ENCODE measurements at regions not wholly inside any gene's neighbourhood (a gene's known extent, or its start where the extent isn't known, plus 50 kb on each side); places are given as distances from the start of the nearest gene placed in this dataset.

GRCh38 chr15:87724330-87724729 is 532.2 kb downstream of the NTRK3 start:
- ATAC-seq, result no peak
- no peak overlapping the region for H3K4me3 ChIP-seq
- no peak for DNase-seq
- TF ChIP-seq CTCF (IDR thresholded peaks at IDR 0.05), result no peak
- no peaks in the 10 kb centered on the region for H3K27me3 ChIP-seq (ENCODE audit: insufficient read depth in 3 of 3, low read length in 2 of 3)
- no peaks in the 10 kb centered on the region for H3K36me3 ChIP-seq (ENCODE audit: insufficient read depth in 1 of 2, low read depth in 1 of 2)
- intact Hi-C loops (cut with DNase I), result no loop called here
- H3K9me3 ChIP-seq, result no peaks in the 10 kb centered on the region
- H3K4me1 ChIP-seq, result no peaks in the 10 kb centered on the region
- no peak overlapping the region for H3K27ac ChIP-seq
- 63 to 81% (median 74%) methylated on average over 7 of the region's 7 CpGs for WGBS, 3 donors

GRCh38 chr15:87722941-87723691 is 533.4 kb downstream of the NTRK3 start:
- WGBS, 3 donors, result 17 to 23% (median 21%) methylated on average over 1 of the region's 1 CpG
- peak; percentile 51 to 67 (median 56) for ATAC-seq
- H3K4me1 ChIP-seq, result no peaks in the 10 kb centered on the region

GRCh38 chr15:87720235-87720634 is 536.3 kb downstream of the NTRK3 start:
- Histone ChIP-seq H3K27ac (no peak overlapping the region), H3K9me3 (no peaks in the 10 kb centered on the region), H3K4me1 (no peaks in the 10 kb centered on the region), H3K27me3 (ENCODE audit: insufficient read depth in 3 of 3, low read length in 2 of 3) (no peaks in the 10 kb centered on the region), H3K36me3 (ENCODE audit: insufficient read depth in 1 of 2, low read depth in 1 of 2) (no peaks in the 10 kb centered on the region), H3K4me3 (no peak overlapping the region)
- no peak for TF ChIP-seq CTCF (IDR thresholded peaks at IDR 0.05)
- DNase-seq (no peak), ATAC-seq (no peak)
- WGBS, 3 donors, result 65 to 79% (median 71%) methylated on average over 3 of the region's 3 CpGs
- intact Hi-C loops (cut with DNase I), result no loop called here

More at GRCh38 chr15:87722941-87723691, 533.4 kb downstream of the NTRK3 start:
- intact Hi-C loops (cut with DNase I), result no loop called here
- Histone ChIP-seq H3K4me3 (no peak overlapping the region), H3K9me3 (no peaks in the 10 kb centered on the region), H3K27me3 (ENCODE audit: insufficient read depth in 3 of 3, low read length in 2 of 3) (no peaks in the 10 kb centered on the region), H3K27ac (no peak overlapping the region), H3K36me3 (ENCODE audit: insufficient read depth in 1 of 2, low read depth in 1 of 2) (no peaks in the 10 kb centered on the region)
- no peak for DNase-seq
- TF ChIP-seq CTCF (IDR thresholded peaks at IDR 0.05), result no peak

GRCh38 chr15:87716422-87716821 is 540.1 kb downstream of the NTRK3 start:
- 68 to 71% (median 69%) methylated on average over 3 of the region's 3 CpGs for WGBS, 3 donors
- no peaks in the 10 kb centered on the region for H3K36me3 ChIP-seq (ENCODE audit: insufficient read depth in 1 of 2, low read depth in 1 of 2)
- intact Hi-C loops (cut with DNase I), result no loop called here
- no peak overlapping the region for H3K4me3 ChIP-seq
- H3K27ac ChIP-seq, result no peak overlapping the region
- H3K27me3 ChIP-seq (ENCODE audit: insufficient read depth in 3 of 3, low read length in 2 of 3), result no peaks in the 10 kb centered on the region
- no peaks in the 10 kb centered on the region for H3K9me3 ChIP-seq
- no peak for TF ChIP-seq CTCF (IDR thresholded peaks at IDR 0.05)
- ATAC-seq (no peak), DNase-seq (no peak)
- no peaks in the 10 kb centered on the region for H3K4me1 ChIP-seq

- TF ChIP-seq CTCF (IDR thresholded peaks at IDR 0.05), result no peak
- Histone ChIP-seq H3K36me3 (ENCODE audit: insufficient read depth in 1 of 2, low read depth in 1 of 2) (no peaks in the 10 kb centered on the region), H3K27me3 (ENCODE audit: insufficient read depth in 3 of 3, low read length in 2 of 3) (no peaks in the 10 kb centered on the region), H3K9me3 (no peaks in the 10 kb centered on the region), H3K27ac (no peak overlapping the region), H3K4me3 (no peak overlapping the region), H3K4me1 (no peaks in the 10 kb centered on the region)
- DNase-seq (no peak), ATAC-seq (peak in 2 of 4 donors; percentile 55 to 69)
- 14 to 34% (median 15%) methylated on average over 1 of the region's 1 CpG for WGBS, 3 donors
- intact Hi-C loops (cut with DNase I), result no loop called here
Observed at GRCh38 chr15:87715252-87715651, 541.3 kb downstream of the NTRK3 start.

All from psoas muscle (tissue), 7 donors.